Sigmoid colon (tissue), 6 donors: ENCODE measurements at regions not wholly inside any gene's neighbourhood (a gene's known extent, or its start where the extent isn't known, plus 50 kb on each side); places are given as distances from the start of the nearest gene placed in this dataset.

Source experiments
- DNase-seq: peaks from one replicate; pipeline ENCODE4 v3.0.0-alpha.2; 2019
- H3K27ac ChIP-seq, 4 donors: fragments of 200-600 bp; sonication (generic); one replicate each; pipeline ENCODE4 v1.5.1; 2016 to 2019; ENCODE audit warnings: mild to moderate bottlenecking in 1 of 4
- H3K27me3 ChIP-seq, 3 donors: fragments of 200-600 bp; sonication (generic); one replicate each; pipeline ENCODE4 v1.5.1; 2019; ENCODE audit warnings: mild to moderate bottlenecking in 1 of 3
- H3K36me3 ChIP-seq, 4 donors: fragments of 200-600 bp; sonication (generic); one replicate each; pipeline ENCODE4 v1.5.1; 2016 to 2019
- H3K4me1 ChIP-seq, 4 donors: fragments of 200-600 bp; sonication (generic); one replicate each; pipeline ENCODE4 v1.5.1; 2017 to 2019
- H3K4me3 ChIP-seq, 4 donors: fragments of 200-600 bp; sonication (generic); one replicate each; pipeline ENCODE4 v1.5.1; 2017 to 2019; ENCODE audit warnings: mild to moderate bottlenecking in 2 of 4, moderate library complexity in 1 of 4
- H3K9me3 ChIP-seq, 4 donors: fragments of 200-600 bp in 3 of 4; sonication (generic) in 3 of 4; one replicate each; pipeline versions ENCODE4 v1.5.1 to v1.6.1; 2013 to 2019
- CTCF ChIP-seq, 4 experiments: fragments of 450-650 bp in 3 of 4; fragments of 200-600 bp in 1 of 4; IDR thresholded peaks; one replicate each; pipeline ENCODE4 v1.5.1; 2016 to 2019; ENCODE audit warnings: antibody characterized with exemption in 4 of 4, mild to moderate bottlenecking in 3 of 4, moderate library complexity in 2 of 4
- EP300 ChIP-seq, 4 donors: sonication (generic); formaldehyde crosslinking; IDR thresholded peaks; one replicate each; pipeline ENCODE4 v1.6.1; 2017; ENCODE audit warnings: antibody characterized with exemption in 4 of 4
- POLR2A ChIP-seq, 2 donors: fragments of 450-650 bp; IDR thresholded peaks; one replicate each; pipeline ENCODE4 v1.6.1; 2016; ENCODE audit warnings: antibody characterized with exemption in 2 of 2, mild to moderate bottlenecking in 2 of 2, moderate library complexity in 2 of 2
- POLR2AphosphoS5 ChIP-seq, 4 donors: sonication (generic); formaldehyde crosslinking; IDR thresholded peaks; one replicate each; pipeline ENCODE4 v1.6.1; 2017; ENCODE audit warnings: antibody characterized with exemption in 4 of 4
- WGBS, 2 donors: extraction: QIAGEN DNeasy Blood & Tissue Kit; methylation state at CpG; one replicate each; pipeline ENCODE4 v1.1.7; 2013; 5-methylcytosine and 5-hydroxymethylcytosine counted together
- intact Hi-C: fragments of 100-400 bp; cut with DNase I; formaldehyde crosslinking; loops from one replicate; pipeline ENCODE4 v1.15.1; 2023
- donor health status: healthy with polysubstance abuse.
- donor health status: healthy.

GRCh38 chr5:159785656-159786055, 130.6 kb upstream of the ADRA1B start:
- Histone ChIP-seq H3K9me3 (no peaks in the 10 kb centered on the region), H3K27me3 (no peaks in the 10 kb centered on the region), H3K27ac (peak overlapping the region in 2 of 4 donors; percentile 17 to 44), H3K4me1 (no peaks in the 10 kb centered on the region), H3K36me3 (no peaks in the 10 kb centered on the region), H3K4me3 (no peak overlapping the region)
- TF ChIP-seq EP300 (IDR thresholded peaks at IDR 0.05) (no peak), CTCF (IDR thresholded peaks at IDR 0.05) (no peak), POLR2A (IDR thresholded peaks at IDR 0.05) (no peak), POLR2AphosphoS5 (IDR thresholded peaks at IDR 0.05) (no peak)
- 60 to 72% methylated on average over 3 of the region's 3 CpGs for WGBS, 2 donors
- no peak for DNase-seq
- intact Hi-C loops, result loop anchor here (10.0 kb wide), 1 partner anchor 129 kb away; the partner anchor contains the start of gene ADRA1B

GRCh38 chr5:159786201-159786600, 130.1 kb upstream of the ADRA1B start:
- H3K27ac ChIP-seq, result peak overlapping the region; percentile 3 to 59 (median 44)
- H3K36me3 ChIP-seq, result no peaks in the 10 kb centered on the region
- intact Hi-C loops, result loop anchor here (10.0 kb wide), 1 partner anchor 129 kb away; the partner anchor contains the start of gene ADRA1B
- no peaks in the 10 kb centered on the region for H3K9me3 ChIP-seq
- no peaks in the 10 kb centered on the region for H3K27me3 ChIP-seq
- H3K4me3 ChIP-seq, result no peak overlapping the region
- H3K4me1 ChIP-seq, result no peaks in the 10 kb centered on the region
- 56 to 81% methylated on average over 3 of the region's 3 CpGs for WGBS, 2 donors
- TF ChIP-seq POLR2A (IDR thresholded peaks at IDR 0.05) (no peak), EP300 (IDR thresholded peaks at IDR 0.05) (no peak), POLR2AphosphoS5 (IDR thresholded peaks at IDR 0.05) (no peak), CTCF (IDR thresholded peaks at IDR 0.05) (no peak)
- no peak for DNase-seq

GRCh38 chr5:159786901-159787691, 129.2 kb upstream of the ADRA1B start:
- DNase-seq, result peak; percentile 92

GRCh38 chr5:159787837-159788236, 128.4 kb upstream of the ADRA1B start:
- WGBS, 2 donors, result 56 to 78% methylated on average over 2 of the region's 2 CpGs
- DNase-seq, result no peak
- TF ChIP-seq EP300 (IDR thresholded peaks at IDR 0.05), result no peak
- TF ChIP-seq POLR2AphosphoS5 (IDR thresholded peaks at IDR 0.05), result no peak
- TF ChIP-seq POLR2A (IDR thresholded peaks at IDR 0.05), result no peak
- TF ChIP-seq CTCF (IDR thresholded peaks at IDR 0.05), result no peak
- H3K4me1 ChIP-seq, result no peaks in the 10 kb centered on the region
- no peaks in the 10 kb centered on the region for H3K9me3 ChIP-seq
- no peak overlapping the region for H3K4me3 ChIP-seq
- H3K27me3 ChIP-seq, result no peaks in the 10 kb centered on the region
- no peaks in the 10 kb centered on the region for H3K36me3 ChIP-seq
- intact Hi-C loops, result loop anchor here (10.0 kb wide), 1 partner anchor 127 kb away; the partner anchor contains the start of gene ADRA1B
- peak overlapping the region; percentile 27 to 69 (median 52) for H3K27ac ChIP-seq

More at GRCh38 chr5:159786901-159787691, 129.2 kb upstream of the ADRA1B start:
- Histone ChIP-seq H3K27ac (peak overlapping the region in 3 of 4 donors; percentile 45 to 69 (median 59)), H3K4me3 (no peak overlapping the region), H3K4me1 (no peaks in the 10 kb centered on the region), H3K36me3 (no peaks in the 10 kb centered on the region), H3K9me3 (no peaks in the 10 kb centered on the region), H3K27me3 (no peaks in the 10 kb centered on the region)
- 81 to 85% methylated on average over 14 of the region's 14 CpGs for WGBS, 2 donors
- TF ChIP-seq EP300 (IDR thresholded peaks at IDR 0.05) (peak in 2 of 4 donors; percentile 63 to 65), CTCF (IDR thresholded peaks at IDR 0.05) (no peak), POLR2AphosphoS5 (IDR thresholded peaks at IDR 0.05) (peak; percentile 43 to 75 (median 64)), POLR2A (IDR thresholded peaks at IDR 0.05) (no peak)
- intact Hi-C loops, result loop anchor here (10.0 kb wide), 1 partner anchor 128 kb away; the partner anchor contains the start of gene ADRA1B
